SK-N-SH (cell line): ENCODE measurements at regions not wholly inside any gene's neighbourhood (a gene's known extent, or its start where the extent isn't known, plus 50 kb on each side); places are given as distances from the start of the nearest gene placed in this dataset.

Source experiments
- CTCF ChIA-PET: fragments of 300-600, 350-600 bp; formaldehyde crosslinking; extraction: SDS; loops from one replicate; lab custom pipeline; 2021; lab: Yijun Ruan, JAX
- POLR2A ChIA-PET: fragments of 350-600 bp; sonication (Branson Sonifier 250); formaldehyde crosslinking; extraction: SDS; loops from one replicate; lab custom pipeline; 2020; ENCODE audit warnings: antibody characterized with exemption, inconsistent platforms; lab: Yijun Ruan, JAX
- DNase-seq: peaks from one replicate; pipeline ENCODE4 v3.0.0; 2012
- H2AFZ ChIP-seq: fragments of 200-600 bp; sonication (generic); 2 replicates; pipeline ENCODE4 v1.8.1; 2016; ENCODE audit warnings: antibody characterized with exemption, mild to moderate bottlenecking, low read depth
- H3F3A ChIP-seq: fragments of 200-600 bp; sonication (generic); replicated peaks from 2 replicates; pipeline ENCODE3; 2016; ENCODE audit warnings: antibody characterized with exemption, mild to moderate bottlenecking; ENCODE audit not compliant: insufficient read depth
- H3K27ac ChIP-seq, 2 experiments: fragments of 200-500 bp in 1 of 2; fragments of 200-600 bp in 1 of 2; sonication (Bioruptor generic) in 1 of 2; sonication (generic), shearing (Covaris generic) in 1 of 2; 2 replicates each; pipeline versions ENCODE4 v1.5.1 to v1.6.1; 2014 to 2016; ENCODE audit warnings: low read depth in 2 of 2, inconsistent platforms in 1 of 2, low read length in 1 of 2, mild to moderate bottlenecking in 1 of 2, mixed read lengths in 1 of 2
- H3K27me3 ChIP-seq: fragments of 200-600 bp; sonication (generic), shearing (Covaris generic); 2 replicates; pipeline ENCODE4 v1.6.1; 2016; ENCODE audit warnings: mixed run types; ENCODE audit not compliant: insufficient read depth
- H3K36me3 ChIP-seq, 2 experiments: fragments of 200-500 bp in 1 of 2; fragments of 200-600 bp in 1 of 2; sonication (Bioruptor generic) in 1 of 2; sonication (generic) in 1 of 2; replicated peaks in 1 of 2; 2 replicates each; pipeline versions ENCODE3 to v1.5.1; 2014 to 2016; ENCODE audit warnings: low read length in 1 of 2, mild to moderate bottlenecking in 1 of 2; ENCODE audit not compliant: insufficient read depth in 2 of 2, control insufficient read depth in 1 of 2
- H3K4me1 ChIP-seq, 2 experiments: fragments of 200-500 bp in 1 of 2; fragments of 200-600 bp in 1 of 2; sonication (Bioruptor generic) in 1 of 2; sonication (generic), shearing (Covaris generic) in 1 of 2; 2 replicates each; pipeline versions ENCODE4 v1.5.1 to v1.6.1; 2014 to 2016; ENCODE audit warnings: low read depth in 1 of 2, low read length in 1 of 2, mixed run types in 1 of 2; ENCODE audit not compliant: insufficient read depth in 2 of 2, control insufficient read depth in 1 of 2
- H3K4me2 ChIP-seq: fragments of 200-600 bp; sonication (generic), shearing (Covaris generic); 2 replicates; pipeline ENCODE4 v1.6.1; 2017; ENCODE audit warnings: mixed run types
- H3K4me3 ChIP-seq, 2 experiments: fragments of 200-500 bp in 1 of 2; fragments of 200-600 bp in 1 of 2; sonication (Bioruptor generic) in 1 of 2; sonication (generic), shearing (Covaris generic) in 1 of 2; 2 replicates each; pipeline versions ENCODE4 v1.5.1 to v1.8.1; 2014 to 2016; ENCODE audit warnings: low read depth in 2 of 2, inconsistent platforms in 1 of 2, low read length in 1 of 2, mild to moderate bottlenecking in 1 of 2, mixed read lengths in 1 of 2, moderate library complexity in 1 of 2
- H3K79me2 ChIP-seq: fragments of 200-600 bp; sonication (generic); 2 replicates; pipeline ENCODE4 v1.8.1; 2017; ENCODE audit warnings: mild to moderate bottlenecking; ENCODE audit not compliant: insufficient read depth
- H3K9ac ChIP-seq: fragments of 200-600 bp; sonication (generic); 2 replicates; pipeline ENCODE4 v1.6.1; 2017; ENCODE audit warnings: mixed run types
- H3K9me2 ChIP-seq: fragments of 200-600 bp; sonication (generic); 2 replicates; pipeline ENCODE4 v1.6.1; 2017; ENCODE audit warnings: mixed run types
- H3K9me3 ChIP-seq: fragments of 200-600 bp; sonication (generic); 2 replicates; pipeline ENCODE4 v1.6.1; 2017; ENCODE audit warnings: mixed run types, mild to moderate bottlenecking, moderate library complexity
- H4K20me1 ChIP-seq: fragments of 200-600 bp; sonication (generic); 2 replicates; pipeline ENCODE4 v1.6.1; 2017; ENCODE audit warnings: mild to moderate bottlenecking, mixed run types; ENCODE audit not compliant: insufficient read depth
- CHD2 ChIP-seq: fragments of 150-350 bp; IDR thresholded peaks from 2 replicates; pipeline ENCODE4 v1.6.1; 2018; ENCODE audit warnings: low read length; ENCODE audit not compliant: partially characterized antibody
- EP300 ChIP-seq, 2 experiments: IDR thresholded peaks; 2 replicates each; pipeline versions ENCODE4 v1.4.0 to v1.6.1; 2012; ENCODE audit warnings: borderline replicate concordance in 1 of 2, low read depth in 1 of 2, low read length in 1 of 2
- FOXJ3 ChIP-seq: sonication (generic); formaldehyde crosslinking; IDR thresholded peaks from 2 replicates; pipeline ENCODE4 v1.5.1; 2020; ENCODE audit warnings: mild to moderate bottlenecking, missing genetic modification reagents
- GATA2 ChIP-seq: sonication (generic); formaldehyde crosslinking; IDR thresholded peaks from 2 replicates; pipeline ENCODE4 v1.5.0; 2020; ENCODE audit warnings: mild to moderate bottlenecking, missing genetic modification reagents
- JUND ChIP-seq: IDR thresholded peaks from 2 replicates; pipeline ENCODE4 v1.4.0; 2012
- MEF2A ChIP-seq: IDR thresholded peaks from 2 replicates; pipeline ENCODE4 v1.4.0; 2012; ENCODE audit warnings: low read depth, borderline replicate concordance
- RFX5 ChIP-seq: IDR thresholded peaks from 2 replicates; pipeline ENCODE4 v1.6.1; 2012; ENCODE audit warnings: mild to moderate bottlenecking, improper control_type of control experiment, low read length
- SMC3 ChIP-seq: IDR thresholded peaks from 2 replicates; pipeline ENCODE4 v1.6.1; 2012; ENCODE audit warnings: low read depth, low read length, improper control_type of control experiment
- TAF1 ChIP-seq: IDR thresholded peaks from 2 replicates; pipeline ENCODE4 v1.6.1; 2012; ENCODE audit warnings: low read depth, mild to moderate bottlenecking, low read length, moderate library complexity, borderline replicate concordance
- TEAD4 ChIP-seq: IDR thresholded peaks from 2 replicates; pipeline ENCODE4 v1.4.0; 2012; ENCODE audit warnings: mild to moderate bottlenecking, borderline replicate concordance; ENCODE audit not compliant: insufficient read depth
- YY1 ChIP-seq: IDR thresholded peaks from 2 replicates; pipeline ENCODE4 v1.4.0; 2012; ENCODE audit warnings: low read depth, mild to moderate bottlenecking
- WGBS: methylation state at CpG from one replicate; pipeline ENCODE4 v1.1.6; 2017; ENCODE audit warnings: low lambda C conversion rate; 5-methylcytosine and 5-hydroxymethylcytosine counted together
- TF ChIP-seq, protein P1 (sequence below): IDR thresholded peaks from 2 replicates; pipeline ENCODE4 v1.6.1; 2012; ENCODE audit warnings: mild to moderate bottlenecking, low read depth, low read length, moderate library complexity
- TF ChIP-seq, protein P2 (sequence below): IDR thresholded peaks from 2 replicates; pipeline ENCODE4; 2012
- TF ChIP-seq, protein P3 (sequence below): IDR thresholded peaks from 2 replicates; pipeline ENCODE4 v1.4.0; 2012; ENCODE audit warnings: low read depth

DNA sequence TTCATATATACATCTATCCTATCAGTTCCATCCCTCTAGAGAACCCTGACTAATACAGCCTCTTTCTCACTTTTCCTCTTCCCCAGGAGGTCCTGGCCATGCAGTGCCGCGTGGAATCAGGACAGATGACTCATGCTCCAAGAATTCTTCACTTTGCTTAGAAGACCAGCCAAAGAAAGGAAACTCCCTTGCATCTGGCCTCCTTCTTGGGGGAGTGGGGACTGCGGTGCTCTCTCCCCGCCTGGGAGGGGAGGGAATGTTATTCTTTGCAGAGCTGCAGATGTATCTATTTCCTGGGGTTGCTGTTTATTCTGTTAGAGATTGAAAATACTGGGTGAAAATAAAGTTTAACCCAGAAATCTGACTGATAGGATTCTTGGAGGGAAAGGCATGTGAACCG is 111.5 kb upstream of the SH3BP4 start (continued):
- TF ChIP-seq, protein P1, sequence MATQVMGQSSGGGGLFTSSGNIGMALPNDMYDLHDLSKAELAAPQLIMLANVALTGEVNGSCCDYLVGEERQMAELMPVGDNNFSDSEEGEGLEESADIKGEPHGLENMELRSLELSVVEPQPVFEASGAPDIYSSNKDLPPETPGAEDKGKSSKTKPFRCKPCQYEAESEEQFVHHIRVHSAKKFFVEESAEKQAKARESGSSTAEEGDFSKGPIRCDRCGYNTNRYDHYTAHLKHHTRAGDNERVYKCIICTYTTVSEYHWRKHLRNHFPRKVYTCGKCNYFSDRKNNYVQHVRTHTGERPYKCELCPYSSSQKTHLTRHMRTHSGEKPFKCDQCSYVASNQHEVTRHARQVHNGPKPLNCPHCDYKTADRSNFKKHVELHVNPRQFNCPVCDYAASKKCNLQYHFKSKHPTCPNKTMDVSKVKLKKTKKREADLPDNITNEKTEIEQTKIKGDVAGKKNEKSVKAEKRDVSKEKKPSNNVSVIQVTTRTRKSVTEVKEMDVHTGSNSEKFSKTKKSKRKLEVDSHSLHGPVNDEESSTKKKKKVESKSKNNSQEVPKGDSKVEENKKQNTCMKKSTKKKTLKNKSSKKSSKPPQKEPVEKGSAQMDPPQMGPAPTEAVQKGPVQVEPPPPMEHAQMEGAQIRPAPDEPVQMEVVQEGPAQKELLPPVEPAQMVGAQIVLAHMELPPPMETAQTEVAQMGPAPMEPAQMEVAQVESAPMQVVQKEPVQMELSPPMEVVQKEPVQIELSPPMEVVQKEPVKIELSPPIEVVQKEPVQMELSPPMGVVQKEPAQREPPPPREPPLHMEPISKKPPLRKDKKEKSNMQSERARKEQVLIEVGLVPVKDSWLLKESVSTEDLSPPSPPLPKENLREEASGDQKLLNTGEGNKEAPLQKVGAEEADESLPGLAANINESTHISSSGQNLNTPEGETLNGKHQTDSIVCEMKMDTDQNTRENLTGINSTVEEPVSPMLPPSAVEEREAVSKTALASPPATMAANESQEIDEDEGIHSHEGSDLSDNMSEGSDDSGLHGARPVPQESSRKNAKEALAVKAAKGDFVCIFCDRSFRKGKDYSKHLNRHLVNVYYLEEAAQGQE: peak; percentile 50; the same call in 1 of the 2 replicates
- TF ChIP-seq, protein P2, sequence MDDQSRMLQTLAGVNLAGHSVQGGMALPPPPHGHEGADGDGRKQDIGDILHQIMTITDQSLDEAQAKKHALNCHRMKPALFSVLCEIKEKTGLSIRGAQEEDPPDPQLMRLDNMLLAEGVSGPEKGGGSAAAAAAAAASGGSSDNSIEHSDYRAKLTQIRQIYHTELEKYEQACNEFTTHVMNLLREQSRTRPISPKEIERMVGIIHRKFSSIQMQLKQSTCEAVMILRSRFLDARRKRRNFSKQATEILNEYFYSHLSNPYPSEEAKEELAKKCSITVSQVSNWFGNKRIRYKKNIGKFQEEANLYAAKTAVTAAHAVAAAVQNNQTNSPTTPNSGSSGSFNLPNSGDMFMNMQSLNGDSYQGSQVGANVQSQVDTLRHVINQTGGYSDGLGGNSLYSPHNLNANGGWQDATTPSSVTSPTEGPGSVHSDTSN: peak; percentile 56
- TF ChIP-seq YY1 (no peak), SMC3 (no peak)

DNA sequence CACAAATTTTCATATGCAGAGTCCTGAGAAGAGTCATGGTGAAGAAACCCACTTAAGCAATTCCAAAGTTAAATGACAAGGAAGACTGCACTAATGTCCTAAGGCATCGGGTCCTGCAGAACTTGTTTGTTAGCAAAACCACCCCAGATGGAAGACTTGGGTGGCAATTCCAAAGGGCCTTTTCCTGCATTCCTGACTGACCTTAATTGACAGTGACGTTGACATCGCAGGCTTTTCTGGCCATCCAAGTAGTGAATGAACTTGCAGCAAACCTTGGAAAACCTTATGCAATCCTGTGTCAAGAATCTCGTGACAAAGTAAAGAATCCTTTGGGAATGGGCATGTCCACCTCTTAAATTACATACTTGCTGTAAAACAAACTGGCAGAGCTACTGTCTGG is 112.5 kb upstream of the SH3BP4 start:
- Histone ChIP-seq H3K4me2 (no peak overlapping the region), H3K79me2 (no peaks in the 10 kb centered on the region)

DNA sequence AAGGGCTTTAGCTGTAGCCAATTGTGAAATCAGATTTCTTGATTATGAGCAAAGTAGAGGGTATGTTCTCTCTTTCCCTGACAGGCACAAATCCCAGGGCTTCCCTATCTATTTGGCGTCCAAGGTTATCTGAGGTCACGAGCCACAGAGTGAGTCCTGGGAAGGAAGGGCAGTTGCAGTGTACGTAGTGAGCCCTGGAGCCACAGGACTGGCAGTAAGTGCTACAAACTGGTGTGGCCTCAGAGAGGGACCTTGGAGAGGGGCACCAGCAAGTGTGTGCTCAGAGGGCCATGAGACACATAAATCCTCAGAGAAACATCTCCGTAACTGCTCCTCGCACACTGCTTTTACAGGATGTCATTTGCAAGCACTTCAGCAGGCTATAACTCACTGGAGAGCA is 115.5 kb upstream of the SH3BP4 start:
- Histone ChIP-seq H3K27me3 (no peaks in the 10 kb centered on the region), H3K79me2 (no peaks in the 10 kb centered on the region), H4K20me1 (no peaks in the 10 kb centered on the region), H3K36me3 (no peaks in the 10 kb centered on the region), H2AFZ (no peak overlapping the region), H3K9ac (no peak overlapping the region), H3K27ac (peak overlapping the region in 1 of 2 experiments; percentile 85; a peak in 2 of 4 replicates), H3K4me1 (peaks cover 9 to 12% of the 10 kb centered on the region in 2 experiments; a peak in 3 of 4 replicates), H3F3A (peaks cover 7% of the 10 kb centered on the region), H3K4me3 (no peak overlapping the region), H3K9me3 (no peaks in the 10 kb centered on the region), H3K9me2 (no peaks in the 10 kb centered on the region), H3K4me2 (no peak overlapping the region)
- peak; percentile 48 for DNase-seq
- 67% methylated on average over 5 of the region's 5 CpGs for WGBS
- TF ChIP-seq TAF1 (no peak), GATA2 (CRISPR knock-in tag) (peak; percentile 81), FOXJ3 (CRISPR knock-in tag) (0 out of 2 replicates have a peak, but pooled peaks have one; percentile 50), MEF2A (no peak), CHD2 (peak; percentile 31), EP300 (IDR thresholded peaks at IDR 0.05; ENCODE audit: borderline replicate concordance in 1 of 2, low read depth in 1 of 2, low read length in 1 of 2) (peak in 1 of 2 experiments; percentile 22; a peak in 1 of 4 replicates)
- TF ChIP-seq, protein P3, sequence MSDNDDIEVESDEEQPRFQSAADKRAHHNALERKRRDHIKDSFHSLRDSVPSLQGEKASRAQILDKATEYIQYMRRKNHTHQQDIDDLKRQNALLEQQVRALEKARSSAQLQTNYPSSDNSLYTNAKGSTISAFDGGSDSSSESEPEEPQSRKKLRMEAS: no peak
- TF ChIP-seq, protein P1: peak; percentile 70; the same call in 1 of the 2 replicates
- POLR2A ChIA-PET: no interaction called here
- CTCF ChIA-PET: no interaction called here

More for the DNA sequence above, 112.5 kb upstream of the SH3BP4 start:
- H3K9me2 ChIP-seq: no peaks in the 10 kb centered on the region
- H2AFZ ChIP-seq: no peak overlapping the region
- no peaks in the 10 kb centered on the region for H4K20me1 ChIP-seq
- H3K27me3 ChIP-seq: no peaks in the 10 kb centered on the region
- H3F3A ChIP-seq: peaks cover 7% of the 10 kb centered on the region
- H3K36me3 ChIP-seq: no peaks in the 10 kb centered on the region
- no peak overlapping the region for H3K4me3 ChIP-seq
- no peak overlapping the region for H3K9ac ChIP-seq
- no peak for TF ChIP-seq TAF1
- no peak for TF ChIP-seq RFX5
- no peak for TF ChIP-seq TEAD4
- TF ChIP-seq YY1: no peak
- no peak for TF ChIP-seq JUND
- DNase-seq: no peak
- POLR2A ChIA-PET: no interaction called here
- 66% methylated on average over 4 of the region's 4 CpGs for WGBS
- no peaks in the 10 kb centered on the region for H3K9me3 ChIP-seq
- peaks cover 12 to 13% of the 10 kb centered on the region in 2 experiments; a peak in 3 of 4 replicates for H3K4me1 ChIP-seq
- CTCF ChIA-PET: interaction anchor here (0.9 kb wide), 1 partner anchor 24 kb away, joined by 3 read pairs; no protein-coding TSS in a partner anchor
- H3K27ac ChIP-seq: no peak overlapping the region
